GM12875 (cell line): ENCODE measurements at regions not wholly inside any gene's neighbourhood (a gene's known extent, or its start where the extent isn't known, plus 50 kb on each side); places are given as distances from the start of the nearest gene placed in this dataset.

Experiments
- H3K4me3 ChIP-seq: one replicate; pipeline ENCODE4 v1.5.1; 2011; ENCODE audit warnings: low read depth, low read length, control low read depth
- TF ChIP-seq, protein P1 (sequence below): IDR thresholded peaks from 2 replicates; pipeline ENCODE4 v1.5.1; 2011; ENCODE audit warnings: low read depth, mild to moderate bottlenecking, control low read depth, inconsistent platforms, low read length, moderate library complexity, borderline replicate concordance; ENCODE audit not compliant: insufficient read depth

DNA sequence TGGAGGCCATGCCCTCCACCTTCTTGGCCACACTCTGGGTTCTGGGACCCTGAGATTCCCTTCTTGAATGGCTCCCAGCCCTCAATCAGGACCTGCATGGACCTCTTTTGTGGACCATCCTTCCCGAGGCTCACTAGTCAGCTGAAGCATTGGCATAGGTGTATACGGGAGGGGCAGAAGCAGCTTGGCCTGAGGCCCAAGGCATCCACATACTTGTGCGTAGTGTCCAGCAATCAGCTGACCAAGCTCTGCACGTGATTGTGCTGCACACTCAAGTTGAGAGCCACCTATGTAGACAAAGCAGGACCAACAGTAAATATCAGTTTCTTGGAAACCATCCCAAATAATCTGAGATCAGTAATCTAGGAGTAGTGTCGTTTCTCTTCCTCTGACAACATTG lies 119.6 kb downstream of the INSIG2 start:
- no peak overlapping the region for H3K4me3 ChIP-seq
- TF ChIP-seq, protein P1, sequence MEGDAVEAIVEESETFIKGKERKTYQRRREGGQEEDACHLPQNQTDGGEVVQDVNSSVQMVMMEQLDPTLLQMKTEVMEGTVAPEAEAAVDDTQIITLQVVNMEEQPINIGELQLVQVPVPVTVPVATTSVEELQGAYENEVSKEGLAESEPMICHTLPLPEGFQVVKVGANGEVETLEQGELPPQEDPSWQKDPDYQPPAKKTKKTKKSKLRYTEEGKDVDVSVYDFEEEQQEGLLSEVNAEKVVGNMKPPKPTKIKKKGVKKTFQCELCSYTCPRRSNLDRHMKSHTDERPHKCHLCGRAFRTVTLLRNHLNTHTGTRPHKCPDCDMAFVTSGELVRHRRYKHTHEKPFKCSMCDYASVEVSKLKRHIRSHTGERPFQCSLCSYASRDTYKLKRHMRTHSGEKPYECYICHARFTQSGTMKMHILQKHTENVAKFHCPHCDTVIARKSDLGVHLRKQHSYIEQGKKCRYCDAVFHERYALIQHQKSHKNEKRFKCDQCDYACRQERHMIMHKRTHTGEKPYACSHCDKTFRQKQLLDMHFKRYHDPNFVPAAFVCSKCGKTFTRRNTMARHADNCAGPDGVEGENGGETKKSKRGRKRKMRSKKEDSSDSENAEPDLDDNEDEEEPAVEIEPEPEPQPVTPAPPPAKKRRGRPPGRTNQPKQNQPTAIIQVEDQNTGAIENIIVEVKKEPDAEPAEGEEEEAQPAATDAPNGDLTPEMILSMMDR, result no peak

DNA sequence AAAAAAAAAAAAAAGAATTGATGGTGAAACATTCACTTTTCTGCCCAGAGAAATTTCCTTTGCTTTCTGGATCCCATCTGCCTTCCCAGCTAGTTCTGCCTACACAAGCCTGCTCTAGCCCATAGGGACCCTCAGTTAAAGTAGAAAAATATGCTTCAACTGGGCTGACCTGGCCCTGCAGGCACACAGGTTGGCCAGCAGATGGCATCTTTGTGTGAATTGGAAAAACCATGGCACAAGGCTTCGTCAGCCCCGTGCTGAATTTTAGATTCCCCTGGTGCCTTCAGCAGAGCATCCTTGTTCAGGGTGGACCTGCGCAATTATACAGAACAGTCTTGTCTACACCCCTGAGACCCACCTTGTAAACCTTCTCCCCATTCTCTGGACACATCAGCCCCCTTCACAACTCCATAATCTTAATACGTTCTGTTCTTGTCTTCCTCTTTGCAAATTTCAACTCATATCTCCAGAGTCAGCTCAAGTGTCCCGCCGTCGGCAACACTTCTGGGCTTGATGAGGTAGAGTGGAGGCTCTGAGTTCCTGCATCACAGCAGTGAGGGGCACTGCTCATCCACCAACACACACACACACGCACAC lies 114.5 kb downstream of the INSIG2 start:
- TF ChIP-seq, protein P1, result peak; percentile 89
- no peak overlapping the region for H3K4me3 ChIP-seq

DNA sequence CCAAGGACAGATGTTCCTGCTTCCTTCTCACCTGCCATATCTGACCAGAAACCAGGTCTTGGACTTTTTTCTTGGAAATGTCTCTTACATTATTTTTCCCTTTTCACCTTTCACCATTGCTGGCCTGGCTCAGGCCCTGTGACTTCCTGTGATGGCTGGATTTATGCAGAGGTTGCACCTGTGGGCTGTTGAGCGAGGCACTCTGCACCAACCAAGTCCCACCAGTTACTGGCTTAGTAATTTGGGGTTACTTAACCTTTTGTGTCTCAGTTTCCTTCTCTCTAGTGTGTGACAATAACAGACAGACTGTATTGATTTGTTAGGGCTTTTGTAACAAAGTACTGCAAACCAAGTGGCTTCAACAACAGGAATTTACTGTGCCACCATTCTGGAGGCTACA lies 110.0 kb downstream of the INSIG2 start:
- TF ChIP-seq, protein P1, result no peak
- H3K4me3 ChIP-seq, result no peak overlapping the region

DNA sequence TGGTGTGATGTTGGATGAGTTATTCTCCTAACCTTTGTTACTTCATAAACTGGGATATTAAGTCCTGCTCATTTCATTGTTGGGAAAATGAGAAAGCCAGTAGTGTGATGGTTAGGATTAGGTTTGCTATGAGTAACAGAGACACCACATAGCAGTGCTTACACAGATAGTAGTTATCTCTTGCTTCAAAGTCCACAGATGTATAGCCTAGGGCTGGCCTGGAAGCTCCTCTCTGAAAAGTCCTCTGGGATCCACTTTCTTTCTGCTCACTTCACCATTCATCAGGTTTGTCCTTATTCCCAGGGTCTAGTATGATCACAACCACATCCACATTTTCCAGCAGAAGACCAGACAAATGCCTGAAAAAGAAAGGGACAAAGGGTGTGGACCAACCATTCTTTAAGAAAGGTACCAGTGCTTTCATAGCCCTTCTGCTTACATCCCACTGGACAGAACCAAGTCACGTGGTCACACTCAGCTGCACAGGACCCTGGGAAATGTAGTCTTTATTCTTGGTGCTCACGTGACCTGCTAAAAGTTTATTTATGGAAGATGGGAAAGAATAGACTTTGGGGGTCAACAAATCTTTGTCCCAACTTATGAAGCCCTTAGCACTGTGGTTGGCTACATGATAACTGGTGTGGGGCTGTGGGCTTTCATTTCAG lies 108.9 kb downstream of the INSIG2 start:
- TF ChIP-seq, protein P1, result no peak
- no peak overlapping the region for H3K4me3 ChIP-seq

DNA sequence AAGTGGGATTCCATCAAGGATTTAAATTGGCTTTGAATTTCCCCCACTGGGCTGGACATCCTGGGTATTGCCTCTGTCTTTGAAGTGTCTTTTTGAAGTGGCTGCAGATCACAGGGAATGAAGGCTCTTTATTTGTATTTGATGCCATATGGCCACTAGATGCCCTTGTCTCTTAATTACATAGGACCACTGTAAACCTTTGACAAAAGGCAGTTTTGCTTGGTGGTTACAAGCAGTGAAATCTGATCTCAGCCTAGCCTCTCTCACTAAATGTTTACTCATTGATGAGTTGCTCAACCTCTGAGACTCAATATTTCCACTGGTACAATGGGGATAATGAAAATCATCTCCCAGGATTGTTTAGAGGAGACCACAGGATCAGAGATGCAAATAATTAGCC lies 102.2 kb downstream of the INSIG2 start:
- TF ChIP-seq, protein P1, result no peak
- no peak overlapping the region for H3K4me3 ChIP-seq

DNA sequence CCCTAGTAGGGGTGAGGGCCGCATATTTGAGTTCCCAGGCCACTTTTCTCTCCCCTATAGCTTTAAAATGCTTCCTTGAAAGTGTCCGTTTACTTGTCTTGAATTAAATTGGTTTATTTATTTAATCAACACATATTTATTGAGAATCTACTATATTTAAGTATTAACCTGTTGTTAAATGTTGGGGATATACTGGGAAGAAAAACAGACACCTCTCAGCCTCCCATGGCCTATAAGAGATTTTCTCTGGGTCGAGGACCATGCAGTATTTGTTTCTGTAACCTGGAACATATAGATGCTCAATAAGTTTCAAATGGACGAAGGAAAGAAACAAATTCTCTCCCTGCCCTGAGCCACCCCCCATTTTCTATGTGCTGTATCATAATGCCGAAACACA lies 98.6 kb downstream of the INSIG2 start:
- H3K4me3 ChIP-seq, result no peak overlapping the region
- TF ChIP-seq, protein P1, result no peak

DNA sequence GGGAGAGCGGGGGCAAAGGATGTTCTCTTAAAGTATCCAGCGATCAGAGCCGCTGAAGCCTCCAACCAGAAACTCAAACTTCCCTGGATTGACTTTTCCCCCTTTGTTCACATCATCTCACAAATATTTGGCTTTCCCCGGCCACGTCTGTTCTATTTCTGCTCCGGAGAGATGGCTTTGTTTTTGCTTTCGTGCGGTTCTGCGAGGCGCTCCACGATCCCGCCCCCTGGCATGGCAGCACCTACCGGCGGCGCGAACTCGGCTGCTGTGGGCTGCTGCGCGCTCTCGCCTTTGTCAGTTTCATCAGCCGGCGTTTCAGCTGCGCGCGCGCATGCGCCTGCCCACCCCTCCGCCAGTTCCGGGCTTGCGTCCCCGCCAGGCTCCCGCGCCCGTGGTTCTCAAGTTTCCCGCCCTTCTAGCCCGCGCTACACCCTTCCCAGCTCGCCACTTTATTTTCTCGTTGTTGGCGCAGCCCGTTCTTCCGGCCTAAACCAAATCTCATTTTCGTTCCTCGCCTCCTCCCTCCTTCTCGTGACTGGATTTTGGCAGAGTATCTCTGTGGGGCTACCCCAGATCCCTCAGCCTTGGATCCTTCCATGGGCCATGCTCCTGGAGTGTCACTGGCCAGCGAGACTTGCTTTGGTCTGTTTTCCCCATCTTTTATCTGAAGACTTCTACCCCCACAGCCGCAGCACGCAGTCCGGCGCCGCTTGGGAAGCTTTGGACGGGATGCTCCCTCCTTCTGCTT lies 98.0 kb downstream of the INSIG2 start:
- TF ChIP-seq, protein P1, result 0 out of 2 replicates have a peak, but pooled peaks have one; percentile 4
- H3K4me3 ChIP-seq, result peak overlapping the region; percentile 60
